Loucy (cell line): ENCODE measurements at regions not wholly inside any gene's neighbourhood (a gene's known extent, or its start where the extent isn't known, plus 50 kb on each side); places are given as distances from the start of the nearest gene placed in this dataset.

Source experiments
- EZH2phosphoT487 ChIP-seq: fragments of 200-600 bp; IDR thresholded peaks from 2 replicates; pipeline ENCODE4 v1.6.1; 2018; ENCODE audit warnings: antibody characterized with exemption, mild to moderate bottlenecking, moderate library complexity, borderline replicate concordance
- TF ChIP-seq, protein P1 (sequence below): fragments of 200-600 bp; sonication (generic); conservative IDR thresholded peaks from 2 replicates; pipeline ENCODE4 v1.5.1; 2014; ENCODE audit warnings: mild to moderate bottlenecking, antibody characterized with exemption, low read length

DNA sequence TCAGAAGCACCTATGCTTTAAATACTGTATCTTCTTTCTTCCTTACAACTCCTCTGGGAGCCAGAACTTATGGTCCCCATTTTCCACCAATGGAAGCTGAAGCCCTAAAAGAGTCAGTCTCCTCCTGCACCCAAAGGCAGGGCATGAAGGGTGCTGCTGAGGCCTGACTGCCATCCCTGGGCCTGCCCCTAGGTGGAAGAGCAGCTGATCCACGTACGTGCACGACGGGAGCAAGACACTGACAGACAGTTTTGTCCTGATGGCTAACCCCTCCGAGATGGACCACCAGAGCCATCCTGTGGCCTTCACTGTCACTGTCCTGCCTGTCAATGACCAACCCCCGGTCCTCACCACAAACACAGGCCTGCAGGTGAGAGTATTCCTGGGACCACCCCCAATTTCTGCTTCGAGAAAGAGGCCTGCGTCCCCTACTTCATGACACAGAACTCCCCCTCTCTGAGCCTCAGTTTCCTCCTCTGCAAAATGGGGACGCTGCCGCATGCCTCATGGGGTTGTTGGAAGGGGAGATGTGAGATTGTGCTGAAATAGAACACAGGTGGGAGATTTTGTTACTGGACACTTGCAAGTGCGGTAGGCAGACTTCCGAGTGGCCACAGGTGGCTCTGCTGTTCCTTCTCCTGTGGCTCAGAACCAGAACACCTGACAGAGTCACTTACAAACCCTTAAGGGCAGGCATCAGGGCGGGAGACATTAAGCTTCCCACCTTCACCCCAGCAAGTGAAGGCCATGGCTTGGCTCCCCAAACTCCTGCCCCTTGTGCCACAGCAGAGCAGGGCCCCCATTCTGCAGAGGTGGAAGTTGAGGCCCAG lies 175.4 kb downstream of the TBC1D2B start:
- TF ChIP-seq, protein P1, sequence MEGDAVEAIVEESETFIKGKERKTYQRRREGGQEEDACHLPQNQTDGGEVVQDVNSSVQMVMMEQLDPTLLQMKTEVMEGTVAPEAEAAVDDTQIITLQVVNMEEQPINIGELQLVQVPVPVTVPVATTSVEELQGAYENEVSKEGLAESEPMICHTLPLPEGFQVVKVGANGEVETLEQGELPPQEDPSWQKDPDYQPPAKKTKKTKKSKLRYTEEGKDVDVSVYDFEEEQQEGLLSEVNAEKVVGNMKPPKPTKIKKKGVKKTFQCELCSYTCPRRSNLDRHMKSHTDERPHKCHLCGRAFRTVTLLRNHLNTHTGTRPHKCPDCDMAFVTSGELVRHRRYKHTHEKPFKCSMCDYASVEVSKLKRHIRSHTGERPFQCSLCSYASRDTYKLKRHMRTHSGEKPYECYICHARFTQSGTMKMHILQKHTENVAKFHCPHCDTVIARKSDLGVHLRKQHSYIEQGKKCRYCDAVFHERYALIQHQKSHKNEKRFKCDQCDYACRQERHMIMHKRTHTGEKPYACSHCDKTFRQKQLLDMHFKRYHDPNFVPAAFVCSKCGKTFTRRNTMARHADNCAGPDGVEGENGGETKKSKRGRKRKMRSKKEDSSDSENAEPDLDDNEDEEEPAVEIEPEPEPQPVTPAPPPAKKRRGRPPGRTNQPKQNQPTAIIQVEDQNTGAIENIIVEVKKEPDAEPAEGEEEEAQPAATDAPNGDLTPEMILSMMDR: peak; percentile 33
- TF ChIP-seq EZH2phosphoT487: no peak
